Calu3 (cell line): ENCODE measurements at regions not wholly inside any gene's neighbourhood (a gene's known extent, or its start where the extent isn't known, plus 50 kb on each side); places are given as distances from the start of the nearest gene placed in this dataset.

Experiments used
- BruUV-seq: library from RNA; stranded (reverse); fragments of 400-500 nt; replicated peaks from 2 replicates; lab custom pipeline; 2021; lab: Mats Ljungman, UMichigan
- CTCF ChIA-PET: fragments of 300-600 bp; sonication (Branson Sonifier 250); formaldehyde crosslinking; loops from one replicate; lab custom pipeline; 2022; ENCODE audit warnings: antibody characterized with exemption; lab: Charles Lee
- DNase-seq: peaks from one replicate; pipeline ENCODE4 v3.0.0; 2022
- H3K27ac Mint-ChIP-seq: one replicate; pipeline ENCODE4 v1.8.0; 2022; ENCODE audit warnings: mixed read lengths; ENCODE audit not compliant: unreplicated experiment
- H3K27me3 Mint-ChIP-seq: one replicate; pipeline ENCODE4 v1.8.0; 2022; ENCODE audit warnings: mixed read lengths; ENCODE audit not compliant: unreplicated experiment
- H3K36me3 Mint-ChIP-seq: one replicate; pipeline ENCODE4 v1.8.0; 2022; ENCODE audit warnings: mild to moderate bottlenecking, moderate library complexity, mixed read lengths; ENCODE audit not compliant: insufficient read depth, unreplicated experiment
- H3K4me1 Mint-ChIP-seq: one replicate; pipeline ENCODE4 v1.8.0; 2022; ENCODE audit warnings: mild to moderate bottlenecking, low read depth, mixed read lengths; ENCODE audit not compliant: unreplicated experiment
- H3K4me3 Mint-ChIP-seq: one replicate; pipeline ENCODE4 v1.8.0; 2022; ENCODE audit warnings: mild to moderate bottlenecking, low read depth, moderate library complexity, mixed read lengths; ENCODE audit not compliant: unreplicated experiment
- H3K9me3 Mint-ChIP-seq: one replicate; pipeline ENCODE4 v1.8.0; 2022; ENCODE audit warnings: low read depth, mixed read lengths; ENCODE audit not compliant: unreplicated experiment
- intact Hi-C: fragments of 100-400 bp; cut with micrococcal nuclease; formaldehyde crosslinking; loops from one replicate; pipeline ENCODE4 v1.10.0; 2022; ENCODE audit not compliant: unreplicated experiment
- TF ChIP-seq, protein P1 (sequence below): fragments of 200-600 bp; IDR thresholded peaks from one replicate; pipeline ENCODE4 v1.8.0; 2022; ENCODE audit warnings: antibody characterized with exemption; ENCODE audit not compliant: unreplicated experiment

DNA sequence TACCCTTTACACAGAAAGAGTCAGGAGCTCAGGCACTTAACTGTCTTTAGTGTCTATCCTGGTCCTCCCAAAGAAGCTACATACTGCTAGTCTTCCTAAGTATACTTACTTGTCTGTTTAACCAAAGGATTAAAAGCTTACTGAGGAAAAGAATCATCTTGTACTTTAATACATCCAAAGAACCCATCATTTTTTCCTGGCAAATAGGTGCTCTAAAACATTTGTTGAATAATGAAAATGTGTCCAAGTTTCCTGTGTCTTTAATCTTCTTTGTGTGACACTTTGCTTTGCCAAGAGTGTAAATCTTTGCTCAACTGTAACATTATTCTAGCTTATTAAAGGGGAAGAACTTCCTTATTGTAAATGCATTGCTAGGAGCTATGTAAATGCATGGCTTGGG, 519.2 kb downstream of the OTOL1 start:
- Mint-ChIP-seq H3K27me3 (no peaks in the 10 kb centered on the region), H3K9me3 (no peaks in the 10 kb centered on the region), H3K4me3 (no peak overlapping the region), H3K36me3 (no peaks in the 10 kb centered on the region), H3K27ac (no peak overlapping the region), H3K4me1 (no peaks in the 10 kb centered on the region)
- DNase-seq: no peak
- no TSS peak for BruUV-seq
- intact Hi-C loops: no loop called here
- CTCF ChIA-PET: no interaction called here
- TF ChIP-seq, protein P1, sequence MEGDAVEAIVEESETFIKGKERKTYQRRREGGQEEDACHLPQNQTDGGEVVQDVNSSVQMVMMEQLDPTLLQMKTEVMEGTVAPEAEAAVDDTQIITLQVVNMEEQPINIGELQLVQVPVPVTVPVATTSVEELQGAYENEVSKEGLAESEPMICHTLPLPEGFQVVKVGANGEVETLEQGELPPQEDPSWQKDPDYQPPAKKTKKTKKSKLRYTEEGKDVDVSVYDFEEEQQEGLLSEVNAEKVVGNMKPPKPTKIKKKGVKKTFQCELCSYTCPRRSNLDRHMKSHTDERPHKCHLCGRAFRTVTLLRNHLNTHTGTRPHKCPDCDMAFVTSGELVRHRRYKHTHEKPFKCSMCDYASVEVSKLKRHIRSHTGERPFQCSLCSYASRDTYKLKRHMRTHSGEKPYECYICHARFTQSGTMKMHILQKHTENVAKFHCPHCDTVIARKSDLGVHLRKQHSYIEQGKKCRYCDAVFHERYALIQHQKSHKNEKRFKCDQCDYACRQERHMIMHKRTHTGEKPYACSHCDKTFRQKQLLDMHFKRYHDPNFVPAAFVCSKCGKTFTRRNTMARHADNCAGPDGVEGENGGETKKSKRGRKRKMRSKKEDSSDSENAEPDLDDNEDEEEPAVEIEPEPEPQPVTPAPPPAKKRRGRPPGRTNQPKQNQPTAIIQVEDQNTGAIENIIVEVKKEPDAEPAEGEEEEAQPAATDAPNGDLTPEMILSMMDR: no peak

DNA sequence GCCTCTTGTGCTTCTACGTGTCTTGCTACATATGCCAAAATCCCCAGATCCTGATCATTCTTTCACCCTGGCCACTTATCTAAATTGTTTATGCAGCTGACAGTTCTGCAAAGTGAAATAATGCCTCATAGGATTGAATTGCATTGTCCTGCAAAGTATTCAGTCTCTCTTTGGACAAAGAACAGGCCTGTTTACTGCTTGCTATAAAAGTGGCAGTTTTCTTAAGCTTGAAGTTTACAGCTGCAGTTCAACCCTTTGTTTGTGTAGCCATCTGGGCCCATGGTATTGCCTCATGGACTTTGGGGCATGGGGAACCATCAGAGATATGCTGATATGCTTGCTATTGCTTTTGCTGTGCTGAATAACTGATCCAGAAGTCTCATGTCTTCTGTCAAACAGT, 523.2 kb downstream of the OTOL1 start:
- intact Hi-C loops: no loop called here
- BruUV-seq: no TSS peak

DNA sequence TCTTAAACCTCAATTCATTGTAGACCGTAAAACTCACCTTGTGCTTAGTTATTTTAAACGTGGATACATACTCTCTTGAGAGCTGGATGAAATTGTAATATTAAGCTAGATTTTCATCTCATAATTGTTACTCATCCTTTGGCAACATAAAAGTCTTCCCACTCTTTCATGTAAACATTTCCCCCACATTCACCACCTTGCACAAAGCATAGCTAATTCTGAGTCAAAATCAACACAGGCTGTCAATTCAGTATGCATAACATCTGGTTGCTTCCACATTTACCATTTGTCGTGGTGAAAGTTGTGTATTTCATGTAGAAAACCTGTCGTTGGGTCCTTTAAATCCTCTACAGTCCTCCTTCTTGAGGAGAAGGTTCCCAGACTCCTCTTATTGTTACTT, 524.6 kb downstream of the OTOL1 start:
- CTCF ChIA-PET: no interaction called here
- DNase-seq: no peak
- Mint-ChIP-seq H3K4me3 (no peak overlapping the region), H3K36me3 (no peaks in the 10 kb centered on the region), H3K9me3 (no peaks in the 10 kb centered on the region), H3K27me3 (no peaks in the 10 kb centered on the region), H3K4me1 (no peaks in the 10 kb centered on the region), H3K27ac (no peak overlapping the region)
- no TSS peak for BruUV-seq
- TF ChIP-seq, protein P1: no peak
- intact Hi-C loops: no loop called here

More for the DNA sequence above, 523.2 kb downstream of the OTOL1 start:
- no peaks in the 10 kb centered on the region for H3K9me3 Mint-ChIP-seq
- TF ChIP-seq, protein P1: no peak
- CTCF ChIA-PET: no interaction called here
- H3K27me3 Mint-ChIP-seq: no peaks in the 10 kb centered on the region
- no peaks in the 10 kb centered on the region for H3K4me1 Mint-ChIP-seq
- H3K36me3 Mint-ChIP-seq: no peaks in the 10 kb centered on the region
- H3K4me3 Mint-ChIP-seq: no peak overlapping the region
- no peak for DNase-seq
- no peak overlapping the region for H3K27ac Mint-ChIP-seq

DNA sequence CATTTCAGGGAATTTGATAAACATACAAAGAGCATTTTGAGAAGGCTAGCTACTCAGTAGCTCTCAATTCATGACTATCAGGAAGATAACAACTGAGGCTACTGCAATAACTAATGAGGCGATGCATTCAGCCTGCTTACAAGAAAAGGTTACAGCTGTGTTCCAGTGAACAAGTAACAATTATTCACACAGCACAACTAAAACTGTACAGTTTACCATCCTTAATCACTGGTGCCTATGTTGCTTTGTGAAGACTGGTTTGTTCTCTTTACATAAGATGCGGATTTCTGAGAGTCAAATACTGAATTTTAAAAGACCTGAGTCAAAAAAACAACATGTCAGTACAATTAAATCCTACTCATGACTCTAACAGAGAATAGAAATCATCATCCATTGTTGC, 526.3 kb downstream of the OTOL1 start:
- H3K4me1 Mint-ChIP-seq: no peaks in the 10 kb centered on the region
- no peak overlapping the region for H3K4me3 Mint-ChIP-seq
- intact Hi-C loops: no loop called here
- BruUV-seq: no TSS peak
- H3K9me3 Mint-ChIP-seq: no peaks in the 10 kb centered on the region
- no peak overlapping the region for H3K27ac Mint-ChIP-seq
- H3K27me3 Mint-ChIP-seq: no peaks in the 10 kb centered on the region
- TF ChIP-seq, protein P1: no peak
- no peak for DNase-seq
- CTCF ChIA-PET: interaction anchor here (1.0 kb wide), 1 partner anchor 10 kb away, joined by 3 read pairs; no protein-coding TSS in a partner anchor
- H3K36me3 Mint-ChIP-seq: no peaks in the 10 kb centered on the region
